DOHH2 (cell line): ENCODE measurements at regions not wholly inside any gene's neighbourhood (a gene's known extent, or its start where the extent isn't known, plus 50 kb on each side); places are given as distances from the start of the nearest gene placed in this dataset.

Experiments
- CTCF ChIP-seq: fragments of 200-600 bp; sonication (generic); IDR thresholded peaks from one replicate; pipeline ENCODE4 v1.5.1; 2014; ENCODE audit warnings: antibody characterized with exemption, mild to moderate bottlenecking, low read depth, low read length; ENCODE audit not compliant: poor library complexity, severe bottlenecking
- EZH2phosphoT487 ChIP-seq: fragments of 200-600 bp; sonication (generic); IDR thresholded peaks from 2 replicates; pipeline ENCODE4 v1.6.1; 2017; ENCODE audit warnings: borderline replicate concordance, mild to moderate bottlenecking, antibody characterized with exemption, low read length, moderate library complexity, mixed read lengths

GRCh38 chr20:61083431-61083830 is 168.6 kb upstream of the CDH4 start:
- TF ChIP-seq CTCF (no peak), EZH2phosphoT487 (no peak)
